DOHH2 (cell line): ENCODE measurements at regions not wholly inside any gene's neighbourhood (a gene's known extent, or its start where the extent isn't known, plus 50 kb on each side); places are given as distances from the start of the nearest gene placed in this dataset.

Experiments
- CTCF ChIP-seq: fragments of 200-600 bp; sonication (generic); IDR thresholded peaks from one replicate; pipeline ENCODE4 v1.5.1; 2014; ENCODE audit warnings: antibody characterized with exemption, mild to moderate bottlenecking, low read depth, low read length; ENCODE audit not compliant: poor library complexity, severe bottlenecking
- EZH2phosphoT487 ChIP-seq: fragments of 200-600 bp; sonication (generic); IDR thresholded peaks from 2 replicates; pipeline ENCODE4 v1.6.1; 2017; ENCODE audit warnings: borderline replicate concordance, mild to moderate bottlenecking, antibody characterized with exemption, low read length, moderate library complexity, mixed read lengths

- TF ChIP-seq CTCF (no peak), EZH2phosphoT487 (no peak)
Measured at GRCh38 chr10:7482992-7483391, 72.2 kb upstream of the SFMBT2 start.
